UCSD-AML1 (cell line): ENCODE measurements at regions not wholly inside any gene's neighbourhood (a gene's known extent, or its start where the extent isn't known, plus 50 kb on each side); places are given as distances from the start of the nearest gene placed in this dataset.

ENCODE experiments used
- DNase-seq: peaks from one replicate; lab custom pipeline; 2025; ENCODE audit not compliant: unreplicated experiment; lab: John Stamatoyannopoulos, UW

DNA sequence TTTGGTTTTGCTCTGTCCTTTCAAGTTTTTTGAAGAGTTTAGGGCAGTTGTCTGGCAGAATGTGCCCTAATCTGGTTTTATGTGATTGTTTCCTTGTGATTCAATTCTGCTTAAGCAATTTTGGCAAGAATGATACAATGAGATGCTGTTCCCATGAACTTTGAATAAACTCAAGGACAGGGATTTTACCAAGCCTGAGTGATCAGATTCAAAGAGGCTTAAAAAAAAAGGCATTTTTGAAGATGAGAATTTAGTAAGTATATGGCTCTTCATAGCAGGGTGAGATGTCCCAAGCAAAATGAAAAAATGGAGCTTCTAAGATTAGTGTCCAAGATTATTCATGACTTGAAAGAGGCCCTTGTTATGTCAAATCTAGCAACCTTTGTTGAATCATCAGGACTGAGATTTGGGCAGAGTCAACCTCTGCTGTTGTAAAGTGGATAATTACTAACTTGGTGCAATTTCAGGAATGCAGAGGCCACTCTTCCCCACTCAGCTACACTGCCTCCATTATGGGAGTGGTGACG, 180.6 kb upstream of the NUDT4 start:
- DNase-seq, result no peak

DNA sequence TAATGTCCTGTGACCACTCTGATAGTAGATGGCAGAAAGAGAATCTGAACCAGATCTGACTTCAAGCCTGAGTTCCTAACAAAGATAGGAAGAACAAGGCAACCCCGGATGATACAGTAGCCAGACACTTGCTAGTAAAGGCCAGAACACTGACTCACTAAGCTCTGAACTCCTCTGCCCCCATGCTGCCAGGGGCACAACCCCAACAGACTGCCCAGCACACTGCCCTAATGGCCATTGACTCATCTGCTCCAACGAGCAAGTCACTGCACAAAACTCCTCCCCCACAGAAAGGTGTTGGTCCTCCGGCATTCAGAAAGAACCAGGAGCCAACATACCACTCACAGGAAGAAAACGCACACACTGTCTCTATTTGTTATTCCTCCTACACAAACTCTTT, 179.6 kb upstream of the NUDT4 start:
- no peak for DNase-seq

- no peak for DNase-seq
These were observed 177.9 kb upstream of the NUDT4 start for GRCh38 chr12:93199831-93200236.

DNA sequence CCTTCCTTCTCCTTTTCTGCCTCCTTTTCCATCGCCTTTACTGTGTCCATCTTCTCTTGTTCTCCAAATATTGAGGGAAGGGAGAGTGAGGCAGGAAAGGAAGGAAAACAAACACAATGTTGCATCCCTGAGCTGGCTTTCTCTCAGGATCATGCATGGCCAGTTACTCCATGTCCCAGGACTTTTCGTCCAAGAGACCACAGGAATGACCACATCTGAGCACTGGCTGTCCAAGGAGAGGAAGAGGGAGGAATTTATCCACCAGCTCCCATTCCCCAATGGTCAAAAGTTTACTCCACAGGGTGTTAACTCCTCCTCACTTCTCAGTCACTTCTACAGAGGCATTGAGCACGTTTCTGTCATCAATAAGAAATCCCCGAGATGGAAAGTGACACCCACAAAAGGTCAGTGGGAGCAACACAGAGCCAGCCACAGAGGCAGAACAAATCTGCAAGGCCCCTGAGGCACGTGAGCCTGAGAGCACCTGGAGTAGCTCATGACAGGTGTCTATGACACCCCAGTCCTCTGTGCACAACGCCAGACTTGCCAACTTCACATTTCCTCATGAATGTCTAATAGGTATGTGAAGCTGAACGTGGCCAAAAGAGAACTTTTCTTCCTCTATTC, 177.3 kb upstream of the NUDT4 start:
- no peak for DNase-seq

DNA sequence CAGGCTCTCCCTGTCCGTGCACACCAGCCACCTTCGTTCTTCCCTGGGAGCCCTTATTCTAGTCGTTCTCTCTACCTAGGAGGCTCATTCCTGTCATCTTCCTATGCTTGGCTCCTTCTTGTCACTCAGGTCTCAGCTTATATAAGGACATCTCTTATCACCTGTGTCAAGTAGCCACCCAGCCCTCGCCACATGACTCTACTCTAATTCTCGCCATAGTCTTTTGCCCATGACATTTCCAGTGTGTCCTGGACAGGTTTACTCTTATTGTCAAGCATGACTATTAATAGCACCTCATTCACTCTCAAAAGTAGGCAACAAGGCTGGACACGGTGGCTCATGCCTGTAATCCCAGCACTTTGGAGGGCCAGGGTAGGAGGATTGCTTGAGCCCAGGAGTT, 175.7 kb upstream of the NUDT4 start:
- DNase-seq, result no peak

DNA sequence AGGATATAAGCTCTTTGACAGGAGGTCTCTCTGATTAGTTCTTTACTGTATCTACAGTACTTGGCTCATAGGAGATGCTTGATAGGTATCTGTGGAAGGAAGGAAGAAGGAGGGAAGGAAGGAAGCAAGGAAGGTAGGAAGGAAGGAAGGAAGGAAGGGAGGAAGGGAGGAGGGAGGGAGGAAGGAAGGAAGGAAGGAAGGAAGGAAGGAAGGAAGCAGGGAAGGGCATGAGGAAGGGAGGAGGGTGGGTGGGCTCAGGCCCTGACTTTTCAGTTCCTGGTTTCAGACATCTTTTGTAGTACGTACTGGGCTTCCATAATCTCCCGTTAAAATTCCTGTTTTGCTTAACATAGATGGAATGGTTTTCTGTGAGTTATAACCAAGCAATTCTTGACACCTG, 175.0 kb upstream of the NUDT4 start:
- no peak for DNase-seq

DNA sequence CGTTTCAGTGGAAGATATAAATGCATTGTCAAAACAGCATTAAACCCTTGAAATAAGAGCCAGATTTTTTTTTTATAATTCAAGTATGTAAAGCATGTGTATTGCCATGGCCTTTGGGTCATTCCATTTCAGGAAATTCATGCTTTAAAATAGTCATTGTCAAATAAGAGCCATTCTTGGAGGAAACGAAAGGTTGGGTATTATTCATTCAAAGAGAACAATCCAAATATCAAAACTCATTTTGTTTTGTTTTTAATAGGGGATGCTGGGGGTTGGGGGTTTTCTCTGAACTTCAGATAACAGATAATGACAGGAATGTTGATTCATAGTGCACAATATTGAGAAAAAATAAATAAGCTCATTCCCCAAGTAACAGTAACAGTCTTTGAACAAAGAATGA, 174.4 kb upstream of the NUDT4 start:
- no peak for DNase-seq

DNA sequence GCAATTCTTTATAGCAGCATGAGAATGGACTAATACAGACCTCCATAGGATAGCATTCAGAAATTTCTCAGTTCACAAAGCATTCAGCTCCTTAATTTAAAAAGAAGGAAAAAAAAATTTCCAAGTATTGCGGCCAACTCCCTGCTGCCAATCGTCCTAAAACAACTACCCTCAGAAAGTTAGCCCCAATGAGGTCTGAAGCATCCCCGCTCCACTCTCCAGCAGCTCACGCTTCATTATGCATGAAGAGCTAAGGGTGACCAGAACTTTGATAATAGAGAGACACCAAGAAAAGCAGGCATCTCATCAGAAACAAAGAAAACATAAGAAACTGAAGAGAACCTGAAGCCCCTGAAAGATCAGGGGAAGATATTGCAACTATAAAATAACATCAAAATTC, 172.8 kb upstream of the NUDT4 start:
- DNase-seq, result no peak

GRCh38 chr12:93205361-93205760, 172.4 kb upstream of the NUDT4 start:
- no peak for DNase-seq

GRCh38 chr12:93208011-93208410, 169.7 kb upstream of the NUDT4 start:
- no peak for DNase-seq

DNA sequence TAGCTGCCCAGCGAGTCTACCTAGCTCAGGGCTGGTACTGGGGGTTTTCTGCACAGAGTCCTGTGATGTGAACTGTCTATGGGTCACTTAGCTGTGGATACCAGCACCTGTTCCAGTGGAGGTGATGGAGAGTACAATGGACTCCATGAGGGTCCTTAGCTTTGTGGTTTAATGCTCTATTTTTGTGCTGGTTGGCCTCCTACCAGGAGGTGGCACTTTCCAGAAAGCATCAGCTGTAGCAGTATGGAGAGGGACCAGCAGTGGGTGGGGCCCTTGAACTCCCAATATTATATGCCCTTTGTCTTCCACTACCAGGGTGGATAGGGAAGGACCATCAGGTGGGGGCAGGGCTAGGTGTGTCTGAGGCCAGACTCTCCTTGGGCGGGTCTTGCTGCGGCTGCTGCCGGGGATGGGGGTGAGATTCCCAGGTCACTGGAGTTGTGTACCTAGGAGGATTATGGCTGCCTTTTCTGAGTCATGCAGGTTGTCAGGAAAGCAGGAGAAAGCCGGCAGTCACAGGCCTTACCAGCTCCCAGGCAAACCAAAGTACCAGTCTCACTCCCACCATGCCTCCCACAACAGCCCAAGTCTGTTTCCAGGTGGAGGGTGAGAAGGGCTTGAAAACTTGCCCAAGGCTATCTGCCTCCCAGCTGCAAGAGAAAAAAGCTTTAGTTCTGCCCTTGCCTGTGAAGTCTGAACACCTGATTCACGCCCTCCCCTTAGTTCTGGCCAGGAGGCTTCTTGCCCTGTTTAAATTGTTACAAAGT, 163.0 kb upstream of the NUDT4 start:
- DNase-seq, result no peak

DNA sequence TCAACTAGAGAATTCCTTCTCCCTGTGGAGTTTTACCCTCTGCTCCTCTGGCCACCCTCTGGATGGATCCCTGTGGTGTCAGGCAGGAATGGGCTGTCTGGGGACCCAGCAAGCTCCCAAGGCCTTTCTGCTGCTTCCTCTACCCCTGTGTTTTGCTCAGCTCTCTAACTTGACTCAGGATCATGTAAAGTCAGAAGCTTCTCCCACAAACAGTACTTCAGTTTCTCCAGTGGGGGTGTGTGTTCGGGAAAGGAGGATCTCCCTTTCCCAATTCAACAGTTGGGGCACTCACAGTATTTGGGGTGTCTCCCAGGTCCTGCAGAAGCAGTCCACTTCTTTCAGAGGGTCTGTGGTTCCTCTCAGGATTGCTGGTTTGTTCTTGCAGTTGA, 162.4 kb upstream of the NUDT4 start:
- DNase-seq, result no peak

DNA sequence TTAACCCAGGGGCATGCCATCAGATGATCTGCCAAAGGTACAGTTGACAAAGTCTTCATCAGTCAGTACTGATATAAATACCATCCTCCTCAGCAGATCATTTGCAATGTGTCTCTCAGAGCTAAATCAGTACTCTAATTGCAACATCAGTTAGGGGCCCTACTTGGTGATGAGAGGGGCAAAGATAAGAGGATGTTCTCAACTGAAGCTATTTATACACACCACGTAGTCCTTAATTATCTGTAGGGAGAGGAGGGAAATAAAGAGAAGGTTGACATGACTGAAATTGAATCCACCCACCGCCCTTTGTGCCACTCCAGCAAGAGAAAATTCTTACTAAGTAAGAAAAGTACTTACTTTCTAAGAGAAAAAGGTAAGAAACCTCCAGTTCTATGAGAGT, 157.8 kb upstream of the NUDT4 start:
- no peak for DNase-seq

DNA sequence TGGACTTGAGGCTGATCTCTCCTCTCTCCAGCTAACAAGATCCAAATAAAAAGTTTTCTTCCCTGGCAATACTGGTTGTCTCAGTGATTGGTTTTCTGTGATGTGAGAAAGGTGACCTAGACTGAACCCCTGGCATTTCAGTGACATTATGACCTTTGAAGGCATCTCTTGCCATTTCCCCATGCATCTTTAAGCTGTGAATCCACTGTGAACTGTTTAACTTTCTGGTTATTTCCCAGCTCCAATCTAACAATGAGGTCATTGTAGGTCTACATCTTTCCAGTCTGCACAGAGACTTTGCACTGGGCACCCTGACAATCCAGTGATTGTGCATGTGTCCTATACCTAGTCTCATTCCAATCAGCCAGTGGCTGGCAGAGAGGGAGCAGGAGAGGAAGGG, 155.9 kb upstream of the NUDT4 start:
- DNase-seq, result no peak

DNA sequence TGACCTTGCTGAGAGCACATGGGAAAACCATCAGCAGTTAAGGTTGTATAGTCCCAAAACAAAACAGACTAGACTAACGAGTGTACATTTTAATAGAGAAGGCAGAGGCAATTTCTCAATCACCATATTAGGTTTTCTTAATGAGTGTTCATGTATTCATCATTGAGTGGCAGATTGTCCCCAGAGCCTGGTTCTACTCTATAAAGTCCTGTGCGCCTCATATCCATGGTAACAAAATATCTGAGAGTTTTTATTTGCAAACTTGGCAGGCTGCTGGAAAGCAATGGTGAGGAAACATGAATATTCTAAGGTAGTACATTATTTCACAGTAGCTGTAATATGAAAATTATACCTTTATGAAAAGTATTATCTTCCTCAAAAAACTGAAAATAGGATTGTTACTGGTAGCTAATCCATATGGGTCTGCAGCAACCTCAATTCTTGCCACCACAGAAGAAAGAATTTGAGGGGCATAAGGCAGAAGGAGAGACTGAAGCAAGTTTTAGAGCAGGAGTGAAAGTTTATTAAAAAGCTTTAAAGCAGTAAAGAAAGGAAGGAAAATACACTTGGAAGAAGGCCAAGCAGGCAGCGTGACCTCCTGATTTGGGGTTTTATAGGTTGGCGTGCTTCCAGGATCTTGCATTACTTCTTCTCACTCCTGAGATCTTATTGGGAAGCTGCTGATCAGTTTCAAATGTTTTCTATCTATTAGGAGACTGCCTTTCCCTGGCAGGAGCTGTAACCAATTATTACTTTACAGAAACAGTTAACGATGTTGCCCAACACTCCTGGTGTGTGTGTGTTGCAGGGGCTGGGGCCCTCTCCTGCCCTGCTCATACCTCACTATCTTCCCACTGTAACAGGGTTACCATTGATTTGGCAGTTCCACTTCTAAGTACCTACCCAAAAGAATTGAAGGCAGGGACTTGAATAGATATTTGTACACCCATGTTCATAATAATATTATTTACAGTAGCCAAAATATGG, 154.0 kb upstream of the NUDT4 start:
- DNase-seq, result no peak

- no peak for DNase-seq
These were observed 152.6 kb upstream of the NUDT4 start for GRCh38 chr12:93225094-93225493.

DNA sequence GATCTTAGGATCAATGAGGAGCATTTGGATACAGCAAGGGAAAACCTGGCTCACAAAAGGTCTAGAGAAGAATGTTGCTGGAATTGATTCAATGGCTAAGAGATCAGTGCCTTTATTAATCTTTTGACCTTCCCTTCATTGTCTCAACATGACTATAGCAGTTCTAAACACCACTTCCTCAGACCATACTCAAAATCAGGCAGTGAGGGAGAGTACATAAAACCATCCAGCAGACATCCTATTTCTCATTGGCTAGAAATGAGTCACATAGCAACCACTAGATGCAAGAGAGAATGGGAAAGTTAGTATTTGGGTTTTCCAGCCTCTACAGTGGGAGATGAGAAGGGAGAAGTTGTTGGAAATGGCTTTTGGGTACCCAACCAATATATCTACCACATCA, 151.4 kb upstream of the NUDT4 start:
- no peak for DNase-seq

DNA sequence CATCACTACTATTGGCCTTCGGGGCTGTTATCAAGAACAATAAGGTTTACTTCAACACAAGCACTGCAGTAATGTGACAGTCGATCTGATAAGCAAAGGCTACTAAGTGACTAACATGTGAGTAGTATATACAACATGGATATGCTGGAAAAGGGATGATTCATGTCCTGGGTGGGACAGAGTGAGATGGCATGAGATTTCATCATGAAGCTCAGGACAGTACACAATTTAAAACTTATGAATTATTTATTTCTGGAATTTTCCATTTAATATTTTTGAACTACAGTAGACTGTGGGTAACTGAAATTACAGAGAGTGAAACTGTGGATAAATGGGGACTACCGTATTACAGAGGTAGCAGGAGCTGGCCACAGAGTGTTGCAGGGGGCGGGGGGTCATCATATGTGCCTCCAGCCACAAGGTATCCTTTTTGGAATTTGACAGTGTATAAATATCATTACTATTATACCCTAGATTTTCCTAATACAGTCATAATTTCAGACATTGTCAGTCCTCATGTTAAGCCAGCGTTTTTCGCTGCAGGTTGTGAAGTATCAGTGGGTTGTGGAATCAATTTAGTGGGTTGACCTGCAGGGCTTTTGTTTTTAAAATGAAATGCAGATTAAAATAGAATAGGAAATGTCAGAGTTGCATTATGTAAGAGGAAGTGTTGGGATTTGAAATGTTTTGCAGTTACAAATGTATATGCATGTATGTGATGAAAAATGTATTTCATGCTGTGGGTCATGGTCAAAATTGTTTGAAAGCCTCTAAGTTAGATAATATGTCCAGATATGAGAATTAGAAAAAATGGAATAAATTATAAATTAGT, 148.0 kb upstream of the NUDT4 start:
- DNase-seq, result no peak

GRCh38 chr12:93230326-93230720, 147.4 kb upstream of the NUDT4 start:
- DNase-seq, result no peak

- no peak for DNase-seq
These were observed 145.8 kb upstream of the NUDT4 start for GRCh38 chr12:93231938-93232337.

DNA sequence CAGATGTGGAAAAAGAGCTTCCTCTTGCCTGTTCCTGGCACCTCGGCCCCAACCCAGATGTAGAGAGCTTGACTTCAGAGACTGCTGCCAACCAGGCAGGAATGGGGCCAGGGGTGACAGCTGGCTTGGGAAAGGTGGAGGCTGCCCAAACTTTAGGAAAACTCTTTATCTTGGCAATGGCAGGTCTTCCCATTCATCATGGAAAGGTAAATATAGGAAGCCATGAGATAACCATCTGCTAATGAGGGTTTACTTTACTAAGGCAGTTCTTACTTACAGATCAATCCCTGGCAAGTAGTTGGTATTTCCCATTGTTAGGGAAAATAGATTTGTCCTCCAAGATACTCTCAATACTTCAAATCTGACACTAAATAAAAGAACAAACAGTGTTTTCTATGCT, 143.1 kb upstream of the NUDT4 start:
- no peak for DNase-seq
